ENCODE measurements at regions not wholly inside any gene's neighbourhood (a gene's known extent, or its start where the extent isn't known, plus 50 kb on each side); places are given as distances from the start of the nearest gene placed in this dataset.

DNA sequence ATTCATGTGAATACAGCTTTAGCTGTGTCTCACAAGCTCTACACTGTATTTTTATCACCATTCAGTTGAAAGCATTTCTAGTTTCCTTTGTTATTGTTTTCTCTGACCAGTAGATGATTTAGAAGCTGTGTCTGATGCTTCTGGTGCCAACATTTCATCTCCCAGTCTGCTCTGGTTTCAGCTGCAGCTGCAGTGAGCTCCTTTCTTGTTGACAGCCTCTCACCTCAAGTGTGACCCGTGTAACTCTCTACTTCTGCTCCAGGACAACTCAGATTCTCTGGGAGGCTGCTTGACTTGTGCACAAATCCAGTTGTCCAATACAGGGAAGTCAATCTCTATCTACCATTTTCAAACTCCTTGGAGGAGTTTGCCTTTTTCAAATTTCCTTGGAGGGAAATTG, 504.8 kb downstream of the DIRAS2 start:
- TF ChIP-seq EZH2 (IDR thresholded peaks at IDR 0.05; ENCODE audit: low read length) (no peak), CTCF (optimal IDR thresholded peaks at IDR 0.05 in 1 of 3, IDR thresholded peaks at IDR 0.05 in 1 of 3, conservative IDR thresholded peaks at IDR 0.05 in 1 of 3; ENCODE audit: extremely low read depth in 1 of 3, insufficient read depth in 2 of 3, low read length in 3 of 3) (no peak)
- Histone ChIP-seq H3K9me1 (ENCODE audit: control insufficient read depth, extremely low read depth, insufficient read depth, low read length) (no peaks in the 10 kb centered on the region), H3K27me3 (ENCODE audit: control insufficient read depth, extremely low read depth, insufficient read depth, low read length) (no peaks in the 10 kb centered on the region), H3K79me2 (ENCODE audit: control insufficient read depth, insufficient read depth, low read length) (no peaks in the 10 kb centered on the region), H3K4me3 (ENCODE audit: control insufficient read depth in 2 of 3, extremely low read depth in 1 of 3, insufficient read depth in 2 of 3, low read depth in 1 of 3, low read length in 3 of 3) (no peak overlapping the region), H3K4me2 (ENCODE audit: control insufficient read depth, extremely low read depth, insufficient read depth, low read depth, low read length) (no peak overlapping the region), H4K20me1 (ENCODE audit: control insufficient read depth, extremely low read depth, insufficient read depth, low read length) (no peaks in the 10 kb centered on the region), H3K36me3 (ENCODE audit: control insufficient read depth in 2 of 2, extremely low read depth in 1 of 2, insufficient read depth in 2 of 2, low read length in 2 of 2) (no peaks in the 10 kb centered on the region), H3K27ac (ENCODE audit: control insufficient read depth, insufficient read depth, low read length) (no peak overlapping the region), H3K9ac (ENCODE audit: control insufficient read depth, extremely low read depth, insufficient read depth, low read length) (no peak overlapping the region), H2AFZ (ENCODE audit: control insufficient read depth, low read length) (no peak overlapping the region), H3K4me1 (ENCODE audit: control insufficient read depth, extremely low read depth, insufficient read depth, low read length) (no peaks in the 10 kb centered on the region), H3K9me3 (ENCODE audit: control insufficient read depth, low read depth, low read length) (no peaks in the 10 kb centered on the region)
- DNase-seq (ENCODE audit: low read depth, low spot score) (no peak), FAIRE-seq (no peak)
- dilution Hi-C loops (cut with MboI; ENCODE audit: extremely low pct_ligation_motif_present, low sequenced_read_pairs) = no loop called here

GRCh38 chr9:90140131-90140818, 502.3 kb downstream of the DIRAS2 start:
- no peaks in the 10 kb centered on the region for H3K9me3 ChIP-seq (ENCODE audit: control insufficient read depth, low read depth, low read length)
- TF ChIP-seq CTCF (optimal IDR thresholded peaks at IDR 0.05 in 1 of 3, IDR thresholded peaks at IDR 0.05 in 1 of 3, conservative IDR thresholded peaks at IDR 0.05 in 1 of 3; ENCODE audit: extremely low read depth in 1 of 3, insufficient read depth in 2 of 3, low read length in 3 of 3) (no peak), EZH2 (IDR thresholded peaks at IDR 0.05; ENCODE audit: low read length) (no peak)
- no peaks in the 10 kb centered on the region for H3K36me3 ChIP-seq (ENCODE audit: control insufficient read depth in 2 of 2, extremely low read depth in 1 of 2, insufficient read depth in 2 of 2, low read length in 2 of 2)
- H3K9me1 ChIP-seq (ENCODE audit: control insufficient read depth, extremely low read depth, insufficient read depth, low read length) = no peaks in the 10 kb centered on the region
- no peak overlapping the region for H2AFZ ChIP-seq (ENCODE audit: control insufficient read depth, low read length)
- no peak overlapping the region for H3K4me3 ChIP-seq (ENCODE audit: control insufficient read depth in 2 of 3, extremely low read depth in 1 of 3, insufficient read depth in 2 of 3, low read depth in 1 of 3, low read length in 3 of 3)
- no peaks in the 10 kb centered on the region for H3K4me1 ChIP-seq (ENCODE audit: control insufficient read depth, extremely low read depth, insufficient read depth, low read length)
- H3K9ac ChIP-seq (ENCODE audit: control insufficient read depth, extremely low read depth, insufficient read depth, low read length) = no peak overlapping the region
- no peak for DNase-seq (ENCODE audit: low read depth, low spot score)
- no peak overlapping the region for H3K4me2 ChIP-seq (ENCODE audit: control insufficient read depth, extremely low read depth, insufficient read depth, low read depth, low read length)
- no peak overlapping the region for H3K27ac ChIP-seq (ENCODE audit: control insufficient read depth, insufficient read depth, low read length)
- H3K79me2 ChIP-seq (ENCODE audit: control insufficient read depth, insufficient read depth, low read length) = no peaks in the 10 kb centered on the region
- no peaks in the 10 kb centered on the region for H3K27me3 ChIP-seq (ENCODE audit: control insufficient read depth, extremely low read depth, insufficient read depth, low read length)
- H4K20me1 ChIP-seq (ENCODE audit: control insufficient read depth, extremely low read depth, insufficient read depth, low read length) = no peaks in the 10 kb centered on the region
- no peak for FAIRE-seq
- dilution Hi-C loops (cut with MboI; ENCODE audit: extremely low pct_ligation_motif_present, low sequenced_read_pairs) = no loop called here

All from keratinocyte (primary cell).